Activated CD4-positive, alpha-beta T cell treated with anti-CD3 and anti-CD28 coated beads, Interleukin-2, amount 50 U/mL, for 48 hours (primary cell): ENCODE measurements at regions not wholly inside any gene's neighbourhood (a gene's known extent, or its start where the extent isn't known, plus 50 kb on each side); places are given as distances from the start of the nearest gene placed in this dataset.

Source experiments
- DNase-seq, 2 experiments: peaks; one replicate each; pipeline ENCODE4 v3.0.0-alpha.2; 2020

GRCh38 chr5:142473038-142473437 is 148.2 kb upstream of the SPRY4 start:
- DNase-seq = no peak

GRCh38 chr5:142472306-142472951 is 147.6 kb upstream of the SPRY4 start:
- peak; percentile 47 to 58 for DNase-seq

- DNase-seq = peak in 1 of 2 experiments; percentile 16
Observed at GRCh38 chr5:142466195-142466971, 141.6 kb upstream of the SPRY4 start.

- no peak for DNase-seq
Observed at GRCh38 chr5:142465476-142465875, 140.7 kb upstream of the SPRY4 start.

- no peak for DNase-seq
Observed at GRCh38 chr5:142463904-142464303, 139.1 kb upstream of the SPRY4 start.

- no peak for DNase-seq
Observed at GRCh38 chr5:142461028-142461590, 136.3 kb upstream of the SPRY4 start.

- no peak for DNase-seq
Observed at GRCh38 chr5:142459209-142459608, 134.4 kb upstream of the SPRY4 start.

GRCh38 chr5:142455856-142456255 is 131.0 kb upstream of the SPRY4 start:
- DNase-seq = no peak

GRCh38 chr5:142453932-142454331 is 129.1 kb upstream of the SPRY4 start:
- no peak for DNase-seq

- DNase-seq = no peak
Observed at GRCh38 chr5:142450419-142450818, 125.6 kb upstream of the SPRY4 start.

- no peak for DNase-seq
Observed at GRCh38 chr5:142447887-142448286, 123.1 kb upstream of the SPRY4 start.

GRCh38 chr5:142446960-142447279 is 122.1 kb upstream of the SPRY4 start:
- no peak for DNase-seq

- no peak for DNase-seq
Observed at GRCh38 chr5:142446131-142446959, 121.5 kb upstream of the SPRY4 start.

- no peak for DNase-seq
Observed at GRCh38 chr5:142445266-142445665, 120.4 kb upstream of the SPRY4 start.

GRCh38 chr5:142441616-142442015 is 116.8 kb upstream of the SPRY4 start:
- no peak for DNase-seq

GRCh38 chr5:142439207-142439860 is 114.5 kb upstream of the SPRY4 start:
- no peak for DNase-seq

GRCh38 chr5:142438573-142438972 is 113.8 kb upstream of the SPRY4 start:
- no peak for DNase-seq

- DNase-seq = no peak
Observed at GRCh38 chr5:142437563-142437962, 112.7 kb upstream of the SPRY4 start.

GRCh38 chr5:142435410-142436115 is 110.7 kb upstream of the SPRY4 start:
- DNase-seq = no peak

- DNase-seq = no peak
Observed at GRCh38 chr5:142434322-142434612, 109.4 kb upstream of the SPRY4 start.

GRCh38 chr5:142433526-142434321 is 108.9 kb upstream of the SPRY4 start:
- no peak for DNase-seq

- DNase-seq = peak; percentile 28 to 39
Observed at GRCh38 chr5:142432961-142433360, 108.1 kb upstream of the SPRY4 start.
